Daoy (cell line): ENCODE measurements at regions not wholly inside any gene's neighbourhood (a gene's known extent, or its start where the extent isn't known, plus 50 kb on each side); places are given as distances from the start of the nearest gene placed in this dataset.

Experiments
- DNase-seq: peaks from one replicate; pipeline ENCODE4 v3.0.0-alpha.2; 2015; ENCODE audit warnings: low read depth

GRCh38 chr3:193847402-193847801, 254.4 kb downstream of the OPA1 start:
- DNase-seq = no peak

GRCh38 chr3:193848547-193848946, 255.5 kb downstream of the OPA1 start:
- DNase-seq = no peak

- no peak for DNase-seq
Observed at GRCh38 chr3:193850084-193850619, 257.1 kb downstream of the OPA1 start.

- DNase-seq = no peak
Observed at GRCh38 chr3:193851428-193851847, 258.4 kb downstream of the OPA1 start.

- peak; percentile 51 for DNase-seq
Observed at GRCh38 chr3:193851941-193852674, 259.1 kb downstream of the OPA1 start.

GRCh38 chr3:193852901-193853300, 259.9 kb downstream of the OPA1 start:
- DNase-seq = no peak

- no peak for DNase-seq
Observed at GRCh38 chr3:193853511-193854219, 260.7 kb downstream of the OPA1 start.

- no peak for DNase-seq
Observed at GRCh38 chr3:193857996-193858395, 265.0 kb downstream of the OPA1 start.

GRCh38 chr3:193859195-193859594, 266.2 kb downstream of the OPA1 start:
- no peak for DNase-seq

GRCh38 chr3:193861012-193861411, 268.0 kb downstream of the OPA1 start:
- DNase-seq = no peak

GRCh38 chr3:193862843-193863242, 269.8 kb downstream of the OPA1 start:
- no peak for DNase-seq

GRCh38 chr3:193863657-193864357, 270.8 kb downstream of the OPA1 start:
- DNase-seq = no peak

GRCh38 chr3:193865339-193865738, 270.6 kb upstream of the HES1 start:
- DNase-seq = no peak

- DNase-seq = no peak
Observed at GRCh38 chr3:193865896-193866480, 270.0 kb upstream of the HES1 start.

GRCh38 chr3:193868590-193868989, 267.4 kb upstream of the HES1 start:
- DNase-seq = no peak

GRCh38 chr3:193869221-193870201, 266.4 kb upstream of the HES1 start:
- peak; percentile 94 for DNase-seq

- DNase-seq = peak; percentile 24
Observed at GRCh38 chr3:193870376-193871219, 265.4 kb upstream of the HES1 start.

GRCh38 chr3:193871220-193871485, 264.8 kb upstream of the HES1 start:
- DNase-seq = no peak

GRCh38 chr3:193872265-193872753, 263.6 kb upstream of the HES1 start:
- peak; percentile 98 for DNase-seq
